ENCODE measurements at regions not wholly inside any gene's neighbourhood (a gene's known extent, or its start where the extent isn't known, plus 50 kb on each side); places are given as distances from the start of the nearest gene placed in this dataset.
"Not testable (repeated sequence)": the region's sequence is repeated elsewhere in the genome, so short reads cannot be mapped to it uniquely, and the experiment has no call there.

- no peak for DNase-seq
Observed at GRCh38 chr2:160550048-160550447, 56.4 kb upstream of the RBMS1 start.

GRCh38 chr2:160551259-160551658 lies 57.7 kb upstream of the RBMS1 start:
- DNase-seq, result no peak

- DNase-seq, result no peak
Observed at GRCh38 chr2:160555420-160556071, 61.9 kb upstream of the RBMS1 start.

GRCh38 chr2:160557903-160558302 lies 64.3 kb upstream of the RBMS1 start:
- no peak for DNase-seq

GRCh38 chr2:160558531-160558930 lies 64.9 kb upstream of the RBMS1 start:
- DNase-seq, result no peak

- DNase-seq, result peak; percentile 37
Observed at GRCh38 chr2:160561551-160562295, 68.1 kb upstream of the RBMS1 start.

- no peak for DNase-seq
Observed at GRCh38 chr2:160562730-160563129, 69.1 kb upstream of the RBMS1 start.

- DNase-seq, result no peak
Observed at GRCh38 chr2:160564591-160564990, 71.0 kb upstream of the RBMS1 start.

- DNase-seq, result no peak
Observed at GRCh38 chr2:160565099-160565845, 71.7 kb upstream of the RBMS1 start.

GRCh38 chr2:160566717-160567116 lies 73.1 kb upstream of the RBMS1 start:
- DNase-seq, result no peak

- no peak for DNase-seq
Observed at GRCh38 chr2:160568856-160569255, 75.2 kb upstream of the RBMS1 start.

- DNase-seq, result no peak
Observed at GRCh38 chr2:160570376-160570775, 76.8 kb upstream of the RBMS1 start.

GRCh38 chr2:160574468-160575140 lies 81.0 kb upstream of the RBMS1 start:
- peak; percentile 77 for DNase-seq

- no peak for DNase-seq
Observed at GRCh38 chr2:160575368-160575767, 81.8 kb upstream of the RBMS1 start.

GRCh38 chr2:160576054-160576499 lies 82.5 kb upstream of the RBMS1 start:
- DNase-seq, result no peak

- not testable (repeated sequence) for DNase-seq
Observed at GRCh38 chr2:160577081-160577480, 83.5 kb upstream of the RBMS1 start.

- DNase-seq, result no peak
Observed at GRCh38 chr2:160581035-160581434, 87.4 kb upstream of the RBMS1 start.

GRCh38 chr2:160581448-160581847 lies 87.8 kb upstream of the RBMS1 start:
- no peak for DNase-seq

GRCh38 chr2:160582081-160582480 lies 88.5 kb upstream of the RBMS1 start:
- DNase-seq, result no peak

- DNase-seq, result peak; percentile 15
Observed at GRCh38 chr2:160582490-160583145, 89.0 kb upstream of the RBMS1 start.

GRCh38 chr2:160583146-160583535 lies 89.5 kb upstream of the RBMS1 start:
- no peak for DNase-seq

- no peak for DNase-seq
Observed at GRCh38 chr2:160583813-160584537, 90.4 kb upstream of the RBMS1 start.

All from amniotic stem cell (primary cell).